ENCODE measurements at regions not wholly inside any gene's neighbourhood (a gene's known extent, or its start where the extent isn't known, plus 50 kb on each side); places are given as distances from the start of the nearest gene placed in this dataset.

- DNase-seq (ENCODE audit: low spot score): peak; percentile 24
- H3K9me2 ChIP-seq (replicated peaks; ENCODE audit: insufficient read depth): no peaks in the 10 kb centered on the region
Measured at GRCh38 chr12:12018454-12018853, 52.3 kb upstream of the BCL2L14 start.

DNA sequence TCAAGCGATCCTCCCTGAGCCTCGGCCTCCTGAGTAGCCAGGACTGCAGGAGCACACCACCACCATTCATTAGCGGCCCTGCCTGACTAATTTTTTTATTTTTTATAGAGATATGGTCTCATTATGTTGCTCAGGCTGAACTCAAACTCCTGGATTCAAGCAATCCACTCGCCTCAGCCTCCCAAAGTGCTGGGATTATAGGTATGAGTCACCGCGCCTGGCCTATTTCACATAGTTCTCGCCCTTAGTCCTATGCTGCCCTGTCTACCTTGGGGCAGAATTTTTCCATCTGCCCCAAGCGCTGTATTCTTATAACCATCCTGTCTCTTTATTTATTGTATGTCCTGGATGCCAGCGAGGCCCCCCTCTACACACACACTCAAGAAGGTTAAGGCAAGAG, 50.9 kb upstream of the BCL2L14 start:
- H3K4me2 ChIP-seq: no peak overlapping the region
- 78% methylated on average over 9 of the region's 9 CpGs for WGBS (ENCODE audit: low lambda C conversion rate, missing lambda C conversion rate)
- no peak overlapping the region for H2AFZ ChIP-seq
- H3K4me3 ChIP-seq: no peak overlapping the region
- TF ChIP-seq EZH2phosphoT487 (IDR thresholded peaks at IDR 0.05; ENCODE audit: low read depth, severe bottlenecking, unreplicated experiment) (no peak), EZH2 (IDR thresholded peaks at IDR 0.05; ENCODE audit: borderline replicate concordance) (no peak)
- TF ChIP-seq, protein P1, sequence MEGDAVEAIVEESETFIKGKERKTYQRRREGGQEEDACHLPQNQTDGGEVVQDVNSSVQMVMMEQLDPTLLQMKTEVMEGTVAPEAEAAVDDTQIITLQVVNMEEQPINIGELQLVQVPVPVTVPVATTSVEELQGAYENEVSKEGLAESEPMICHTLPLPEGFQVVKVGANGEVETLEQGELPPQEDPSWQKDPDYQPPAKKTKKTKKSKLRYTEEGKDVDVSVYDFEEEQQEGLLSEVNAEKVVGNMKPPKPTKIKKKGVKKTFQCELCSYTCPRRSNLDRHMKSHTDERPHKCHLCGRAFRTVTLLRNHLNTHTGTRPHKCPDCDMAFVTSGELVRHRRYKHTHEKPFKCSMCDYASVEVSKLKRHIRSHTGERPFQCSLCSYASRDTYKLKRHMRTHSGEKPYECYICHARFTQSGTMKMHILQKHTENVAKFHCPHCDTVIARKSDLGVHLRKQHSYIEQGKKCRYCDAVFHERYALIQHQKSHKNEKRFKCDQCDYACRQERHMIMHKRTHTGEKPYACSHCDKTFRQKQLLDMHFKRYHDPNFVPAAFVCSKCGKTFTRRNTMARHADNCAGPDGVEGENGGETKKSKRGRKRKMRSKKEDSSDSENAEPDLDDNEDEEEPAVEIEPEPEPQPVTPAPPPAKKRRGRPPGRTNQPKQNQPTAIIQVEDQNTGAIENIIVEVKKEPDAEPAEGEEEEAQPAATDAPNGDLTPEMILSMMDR (IDR thresholded peaks at IDR 0.05; ENCODE audit: poor library complexity): no peak
- H3K9me3 ChIP-seq (ENCODE audit: low read depth): no peaks in the 10 kb centered on the region
- peaks cover 4% of the 10 kb centered on the region for H3K4me1 ChIP-seq (ENCODE audit: insufficient read depth)
- H3K27me3 ChIP-seq: no peaks in the 10 kb centered on the region
- H3K9me2 ChIP-seq (replicated peaks; ENCODE audit: insufficient read depth): no peaks in the 10 kb centered on the region
- H3K79me2 ChIP-seq: no peaks in the 10 kb centered on the region
- peak; percentile 23 for DNase-seq (ENCODE audit: low spot score)
- H3K36me3 ChIP-seq (replicated peaks; ENCODE audit: insufficient read depth, low read depth): no peaks in the 10 kb centered on the region
- no peaks in the 10 kb centered on the region for H4K20me1 ChIP-seq (ENCODE audit: insufficient read depth, poor library complexity, severe bottlenecking)
- H3K27ac ChIP-seq: no peak overlapping the region

More at GRCh38 chr12:12018454-12018853, 52.3 kb upstream of the BCL2L14 start:
- no peak overlapping the region for H3K4me2 ChIP-seq
- H3K27ac ChIP-seq: no peak overlapping the region
- peaks cover 4% of the 10 kb centered on the region for H3K4me1 ChIP-seq (ENCODE audit: insufficient read depth)
- no peak overlapping the region for H3K4me3 ChIP-seq
- no peaks in the 10 kb centered on the region for H3K36me3 ChIP-seq (replicated peaks; ENCODE audit: insufficient read depth, low read depth)
- no peaks in the 10 kb centered on the region for H3K27me3 ChIP-seq
- H3K79me2 ChIP-seq: no peaks in the 10 kb centered on the region
- H2AFZ ChIP-seq: no peak overlapping the region
- 79% methylated on average over 8 of the region's 8 CpGs for WGBS (ENCODE audit: low lambda C conversion rate, missing lambda C conversion rate)
- H3K9me3 ChIP-seq (ENCODE audit: low read depth): no peaks in the 10 kb centered on the region
- TF ChIP-seq, protein P1 (IDR thresholded peaks at IDR 0.05; ENCODE audit: poor library complexity): no peak
- TF ChIP-seq EZH2phosphoT487 (IDR thresholded peaks at IDR 0.05; ENCODE audit: low read depth, severe bottlenecking, unreplicated experiment) (no peak), EZH2 (IDR thresholded peaks at IDR 0.05; ENCODE audit: borderline replicate concordance) (no peak)
- no peaks in the 10 kb centered on the region for H4K20me1 ChIP-seq (ENCODE audit: insufficient read depth, poor library complexity, severe bottlenecking)

- TF ChIP-seq EZH2phosphoT487 (IDR thresholded peaks at IDR 0.05; ENCODE audit: low read depth, severe bottlenecking, unreplicated experiment) (no peak), EZH2 (IDR thresholded peaks at IDR 0.05; ENCODE audit: borderline replicate concordance) (no peak)
- TF ChIP-seq, protein P1 (IDR thresholded peaks at IDR 0.05; ENCODE audit: poor library complexity): no peak
- WGBS (ENCODE audit: low lambda C conversion rate, missing lambda C conversion rate): 82% methylated on average over 4 of the region's 4 CpGs
- Histone ChIP-seq H3K36me3 (replicated peaks; ENCODE audit: insufficient read depth, low read depth) (no peaks in the 10 kb centered on the region), H3K4me1 (ENCODE audit: insufficient read depth) (peaks cover 4% of the 10 kb centered on the region), H3K4me2 (no peak overlapping the region), H3K9me2 (replicated peaks; ENCODE audit: insufficient read depth) (no peaks in the 10 kb centered on the region), H3K79me2 (no peaks in the 10 kb centered on the region), H3K4me3 (no peak overlapping the region), H3K27me3 (no peaks in the 10 kb centered on the region), H3K27ac (no peak overlapping the region), H4K20me1 (ENCODE audit: insufficient read depth, poor library complexity, severe bottlenecking) (no peaks in the 10 kb centered on the region), H3K9me3 (ENCODE audit: low read depth) (no peaks in the 10 kb centered on the region), H2AFZ (no peak overlapping the region)
- no peak for DNase-seq (ENCODE audit: low spot score)
Measured at GRCh38 chr12:12020762-12021161, 50.0 kb upstream of the BCL2L14 start.
